Fibroblast of lung (primary cell): ENCODE measurements at regions not wholly inside any gene's neighbourhood (a gene's known extent, or its start where the extent isn't known, plus 50 kb on each side); places are given as distances from the start of the nearest gene placed in this dataset.

Experiments
- DNase-seq, 2 donors: peaks; one replicate each; pipeline versions ENCODE4 v3.0.0 to v3.0.0-alpha.2; 2010; ENCODE audit warnings: low read depth in 2 of 2
- H2AFZ ChIP-seq: 2 replicates; pipeline ENCODE4 v1.5.1; 2012; ENCODE audit warnings: low read length, control low read depth, inconsistent platforms
- H3K27ac ChIP-seq: 2 replicates; pipeline ENCODE4 v1.5.1; 2011; ENCODE audit warnings: low read length, control low read depth; ENCODE audit not compliant: insufficient read depth
- H3K27me3 ChIP-seq: 2 replicates; pipeline ENCODE4 v1.5.1; 2011; ENCODE audit warnings: mild to moderate bottlenecking, low read length; ENCODE audit not compliant: control insufficient read depth, insufficient read depth
- H3K36me3 ChIP-seq: 2 replicates; pipeline ENCODE4 v1.5.1; 2011; ENCODE audit warnings: low read length; ENCODE audit not compliant: control insufficient read depth, insufficient read depth
- H3K4me1 ChIP-seq: 2 replicates; pipeline ENCODE4 v1.5.1; 2011; ENCODE audit warnings: low read length; ENCODE audit not compliant: control insufficient read depth, insufficient read depth; ENCODE audit errors: extremely low read depth
- H3K4me2 ChIP-seq: 2 replicates; pipeline ENCODE4 v1.5.1; 2011; ENCODE audit warnings: low read length, control low read depth; ENCODE audit not compliant: insufficient read depth; ENCODE audit errors: extremely low read depth
- H3K4me3 ChIP-seq, 4 experiments: fragments of 200-600 bp in 1 of 4; sonication (generic) in 1 of 4; replicated peaks in 1 of 4; 2 replicates each; pipeline ENCODE4 v1.5.1; 2011 to 2016; ENCODE audit warnings: low read length in 4 of 4, low read depth in 3 of 4, mild to moderate bottlenecking in 3 of 4, control low read depth in 2 of 4, inconsistent platforms in 1 of 4, mixed read lengths in 1 of 4; ENCODE audit not compliant: insufficient read depth in 1 of 4; ENCODE audit errors: control extremely low read depth in 1 of 4
- H3K79me2 ChIP-seq: 2 replicates; pipeline ENCODE4 v1.5.1; 2012; ENCODE audit warnings: mild to moderate bottlenecking, low read length, inconsistent platforms; ENCODE audit not compliant: control insufficient read depth, insufficient read depth
- H3K9ac ChIP-seq: 2 replicates; pipeline ENCODE4 v1.5.1; 2011; ENCODE audit warnings: mild to moderate bottlenecking, low read length, control low read depth; ENCODE audit not compliant: insufficient read depth
- H3K9me3 ChIP-seq: 2 replicates; pipeline ENCODE4 v1.5.1; 2012; ENCODE audit warnings: low read depth, low read length; ENCODE audit not compliant: control insufficient read depth, insufficient read depth
- H4K20me1 ChIP-seq: 2 replicates; pipeline ENCODE4 v1.5.1; 2011; ENCODE audit warnings: low read length; ENCODE audit not compliant: control insufficient read depth, insufficient read depth; ENCODE audit errors: extremely low read depth
- EZH2 ChIP-seq: IDR thresholded peaks from 2 replicates; pipeline ENCODE4 v1.5.1; 2012; ENCODE audit warnings: low read length, control low read depth, mild to moderate bottlenecking; ENCODE audit errors: missing control alignments
- TF ChIP-seq, protein P1 (sequence below), 2 donors: IDR thresholded peaks in 1 of 2; conservative IDR thresholded peaks in 1 of 2; 1 replicate in 1 of 2; 2 replicates in 1 of 2; pipeline ENCODE4 v1.5.1; 2011 to 2012; ENCODE audit warnings: low read length in 2 of 2, control low read depth in 1 of 2, inconsistent platforms in 1 of 2, low read depth in 1 of 2, mild to moderate bottlenecking in 1 of 2

DNA sequence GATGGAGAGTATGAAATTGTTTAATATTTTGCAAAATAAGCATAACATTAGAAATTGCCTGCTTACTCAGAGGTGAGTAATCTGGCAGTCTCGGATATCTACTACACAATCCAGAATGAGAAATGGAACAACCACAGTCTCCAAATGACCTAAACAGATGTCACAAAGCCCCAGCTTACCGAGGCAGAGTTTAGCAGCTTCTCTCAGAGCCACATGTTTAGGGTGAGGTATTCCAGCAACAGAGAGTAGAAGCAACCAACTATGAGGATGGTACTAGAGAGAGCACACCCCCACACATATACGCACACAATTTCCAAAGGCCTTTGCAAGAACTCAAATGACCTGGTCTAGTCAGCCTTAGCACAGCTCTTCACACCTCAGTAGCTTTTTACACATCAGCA is 122.7 kb upstream of the LPAR1 start:
- TF ChIP-seq, protein P1, sequence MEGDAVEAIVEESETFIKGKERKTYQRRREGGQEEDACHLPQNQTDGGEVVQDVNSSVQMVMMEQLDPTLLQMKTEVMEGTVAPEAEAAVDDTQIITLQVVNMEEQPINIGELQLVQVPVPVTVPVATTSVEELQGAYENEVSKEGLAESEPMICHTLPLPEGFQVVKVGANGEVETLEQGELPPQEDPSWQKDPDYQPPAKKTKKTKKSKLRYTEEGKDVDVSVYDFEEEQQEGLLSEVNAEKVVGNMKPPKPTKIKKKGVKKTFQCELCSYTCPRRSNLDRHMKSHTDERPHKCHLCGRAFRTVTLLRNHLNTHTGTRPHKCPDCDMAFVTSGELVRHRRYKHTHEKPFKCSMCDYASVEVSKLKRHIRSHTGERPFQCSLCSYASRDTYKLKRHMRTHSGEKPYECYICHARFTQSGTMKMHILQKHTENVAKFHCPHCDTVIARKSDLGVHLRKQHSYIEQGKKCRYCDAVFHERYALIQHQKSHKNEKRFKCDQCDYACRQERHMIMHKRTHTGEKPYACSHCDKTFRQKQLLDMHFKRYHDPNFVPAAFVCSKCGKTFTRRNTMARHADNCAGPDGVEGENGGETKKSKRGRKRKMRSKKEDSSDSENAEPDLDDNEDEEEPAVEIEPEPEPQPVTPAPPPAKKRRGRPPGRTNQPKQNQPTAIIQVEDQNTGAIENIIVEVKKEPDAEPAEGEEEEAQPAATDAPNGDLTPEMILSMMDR (conservative IDR thresholded peaks at IDR 0.05 in 1 of 2, IDR thresholded peaks at IDR 0.05 in 1 of 2; ENCODE audit: low read depth in 1 of 2, low read length in 2 of 2): no peak
- TF ChIP-seq EZH2: no peak
- Histone ChIP-seq H3K9me3 (no peaks in the 10 kb centered on the region), H2AFZ (no peak overlapping the region), H3K4me1 (peaks cover 3% of the 10 kb centered on the region), H3K27ac (no peak overlapping the region), H3K9ac (no peak overlapping the region), H4K20me1 (no peaks in the 10 kb centered on the region), H3K79me2 (no peaks in the 10 kb centered on the region), H3K4me2 (no peak overlapping the region), H3K27me3 (no peaks in the 10 kb centered on the region), H3K4me3 (no peak overlapping the region), H3K36me3 (no peaks in the 10 kb centered on the region)
- DNase-seq: peak; percentile 83 to 91

DNA sequence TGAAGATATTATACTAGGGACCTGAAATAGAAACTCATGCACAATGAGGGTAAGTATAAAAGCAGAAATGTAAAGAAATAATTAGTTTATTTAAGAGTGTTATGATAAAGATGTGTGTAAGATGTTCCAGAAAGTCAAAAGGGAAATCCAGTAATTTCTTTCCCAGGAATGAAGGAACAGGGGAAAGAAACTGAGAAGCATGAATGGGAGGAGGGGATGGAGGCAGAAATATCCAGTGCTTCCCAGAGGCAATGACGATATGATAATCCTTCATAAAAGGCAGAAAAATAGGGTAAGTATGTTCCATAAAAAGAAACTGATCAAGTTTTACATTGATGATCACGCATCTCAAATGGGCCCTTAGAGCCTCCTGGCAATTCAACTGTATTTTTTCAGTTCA is 120.7 kb upstream of the LPAR1 start:
- Histone ChIP-seq H3K4me2 (no peak overlapping the region), H3K79me2 (no peaks in the 10 kb centered on the region), H3K36me3 (no peaks in the 10 kb centered on the region), H3K9ac (no peak overlapping the region), H3K9me3 (no peaks in the 10 kb centered on the region), H3K27me3 (no peaks in the 10 kb centered on the region), H3K27ac (no peak overlapping the region), H4K20me1 (no peaks in the 10 kb centered on the region), H2AFZ (no peak overlapping the region), H3K4me3 (no peak overlapping the region), H3K4me1 (peaks cover 4% of the 10 kb centered on the region)
- TF ChIP-seq EZH2: no peak
- TF ChIP-seq, protein P1 (conservative IDR thresholded peaks at IDR 0.05 in 1 of 2, IDR thresholded peaks at IDR 0.05 in 1 of 2; ENCODE audit: low read depth in 1 of 2, low read length in 2 of 2): no peak
- DNase-seq: no peak

DNA sequence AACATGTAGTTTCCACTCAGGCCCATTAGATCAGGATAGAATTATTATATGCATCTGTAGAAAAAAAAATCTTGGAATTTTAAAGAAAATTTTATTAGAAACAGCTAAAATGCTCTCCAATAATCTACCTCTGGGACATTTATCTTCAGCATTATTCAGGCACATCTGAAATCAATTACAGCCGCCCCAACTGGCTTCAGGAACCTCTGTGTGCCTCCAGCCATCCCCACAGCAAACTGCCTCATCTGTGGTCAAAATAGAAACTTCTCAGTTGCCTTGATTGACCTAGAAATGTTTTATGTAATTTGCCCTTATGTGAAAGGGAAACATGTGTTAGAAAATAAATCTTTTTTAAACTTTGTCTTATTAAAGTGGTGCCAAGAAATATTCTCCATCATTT is 120.1 kb upstream of the LPAR1 start:
- DNase-seq: peak in 1 of 2 donors; percentile 45
- Histone ChIP-seq H3K4me2 (no peak overlapping the region), H3K36me3 (no peaks in the 10 kb centered on the region), H3K9me3 (no peaks in the 10 kb centered on the region), H2AFZ (no peak overlapping the region), H3K9ac (no peak overlapping the region), H3K27ac (no peak overlapping the region), H4K20me1 (no peaks in the 10 kb centered on the region), H3K27me3 (no peaks in the 10 kb centered on the region), H3K4me3 (no peak overlapping the region), H3K79me2 (no peaks in the 10 kb centered on the region), H3K4me1 (peaks cover 5% of the 10 kb centered on the region)
- TF ChIP-seq, protein P1 (conservative IDR thresholded peaks at IDR 0.05 in 1 of 2, IDR thresholded peaks at IDR 0.05 in 1 of 2; ENCODE audit: low read depth in 1 of 2, low read length in 2 of 2): no peak
- no peak for TF ChIP-seq EZH2
